NCI-H446 (cell line): ENCODE measurements at regions not wholly inside any gene's neighbourhood (a gene's known extent, or its start where the extent isn't known, plus 50 kb on each side); places are given as distances from the start of the nearest gene placed in this dataset.
"Not testable (repeated sequence)": the region's sequence is repeated elsewhere in the genome, so short reads cannot be mapped to it uniquely, and the experiment has no call there.

ENCODE experiments used
- DNase-seq, 2 experiments: peaks; one replicate each; lab custom pipeline; 2025; lab: John Stamatoyannopoulos, UW

DNA sequence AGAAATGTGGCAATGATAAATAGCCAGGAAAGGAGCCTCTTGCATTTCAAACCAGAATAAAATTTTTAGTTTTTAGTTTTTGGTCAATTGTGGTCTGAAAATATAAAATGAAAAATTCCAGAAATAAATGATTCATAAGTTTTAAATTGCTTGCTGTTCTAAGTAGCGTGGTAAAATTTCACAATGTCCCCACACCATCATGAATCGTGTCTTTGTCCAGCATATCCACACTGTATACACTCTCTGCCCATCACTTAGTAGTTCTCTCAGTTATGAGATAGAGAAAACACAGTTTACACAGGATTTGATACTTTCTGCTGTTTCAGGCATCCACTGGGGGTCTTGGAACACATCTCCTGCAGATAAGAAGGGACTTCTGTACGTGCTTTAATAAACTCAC, 783.9 kb downstream of the TSN start:
- no peak for DNase-seq

DNA sequence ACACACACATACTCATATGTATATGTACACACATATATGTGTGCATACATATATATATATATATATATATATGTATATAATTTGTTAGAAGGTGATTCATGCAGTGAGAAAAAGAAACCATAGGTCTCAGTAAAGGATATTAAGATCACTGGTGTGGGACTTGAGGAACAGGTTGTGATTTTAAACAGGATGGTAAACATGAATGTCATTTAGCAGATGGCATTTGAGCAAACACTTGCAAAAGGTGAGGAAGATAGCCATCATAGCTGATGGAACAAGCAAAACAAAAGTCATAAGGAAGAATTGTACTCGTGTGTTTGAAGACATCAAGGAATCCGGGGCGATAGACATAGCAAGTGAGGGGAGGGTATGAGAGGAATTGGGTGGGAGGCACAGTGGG, 784.5 kb downstream of the TSN start:
- no peak for DNase-seq

DNA sequence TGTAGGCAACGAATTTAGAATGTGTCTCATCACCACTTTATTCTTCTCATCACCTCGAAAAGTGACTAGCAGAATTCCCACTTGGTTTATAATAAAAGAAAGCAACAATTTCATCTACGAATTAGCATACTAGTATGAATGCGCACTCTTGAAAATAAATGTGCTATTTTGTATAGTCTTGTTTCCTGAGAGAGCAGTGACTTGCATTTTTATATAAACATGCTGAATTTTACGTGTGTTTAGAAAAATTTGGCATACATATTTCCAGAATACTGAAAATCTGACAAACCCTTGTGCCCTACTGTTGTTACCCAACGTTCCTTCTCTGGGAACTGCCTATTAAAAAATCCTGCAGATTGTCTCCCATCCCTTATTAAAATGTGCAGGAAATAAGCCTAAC, 786.8 kb downstream of the TSN start:
- DNase-seq = no peak

DNA sequence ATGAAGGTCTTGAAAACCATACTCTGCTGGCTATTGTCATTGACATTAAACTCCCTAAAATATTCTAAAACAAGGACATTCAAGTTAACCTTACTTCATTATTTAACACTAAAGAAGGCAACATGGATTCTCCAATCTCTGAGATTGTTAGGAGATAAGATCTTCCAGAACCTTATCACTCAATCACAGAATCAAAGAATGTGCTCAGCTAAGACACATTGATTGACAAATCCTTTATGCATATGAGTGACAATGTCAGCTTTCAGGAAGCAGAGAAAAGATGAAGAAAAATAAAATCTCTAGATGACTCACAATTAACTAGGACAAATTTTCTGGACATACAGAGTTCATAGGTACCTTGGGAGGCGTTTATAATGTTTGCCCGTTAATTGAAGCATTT, 787.2 kb downstream of the TSN start:
- DNase-seq = no peak

GRCh38 chr2:122543815-122544214, 788.4 kb downstream of the TSN start:
- DNase-seq = no peak

GRCh38 chr2:122545821-122546220, 790.4 kb downstream of the TSN start:
- DNase-seq = no peak

GRCh38 chr2:122562775-122563174, 807.3 kb downstream of the TSN start:
- DNase-seq = no peak

- no peak for DNase-seq
Observed at GRCh38 chr2:122563781-122564180, 808.3 kb downstream of the TSN start.

- DNase-seq = no peak
Observed at GRCh38 chr2:122564843-122565242, 809.4 kb downstream of the TSN start.

DNA sequence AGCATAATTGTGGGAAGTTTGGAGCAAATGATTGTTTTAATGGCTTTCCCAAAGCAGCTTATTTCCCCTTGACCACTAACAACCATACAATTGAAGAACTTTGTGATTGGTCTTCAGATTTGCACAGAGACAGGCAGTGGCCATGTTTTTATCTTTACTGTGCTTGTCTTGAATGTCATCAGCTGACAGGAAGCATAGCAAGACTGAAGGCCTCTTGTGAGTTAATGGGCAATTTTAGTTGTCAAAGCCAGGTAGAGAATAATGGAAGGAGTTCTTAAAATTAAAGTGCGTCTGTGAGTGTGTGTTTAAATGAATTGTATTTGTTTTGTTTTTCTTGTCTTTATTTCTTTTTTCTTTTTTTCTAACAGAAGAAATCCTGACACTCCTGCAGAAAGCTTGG, 809.9 kb downstream of the TSN start:
- DNase-seq = no peak

DNA sequence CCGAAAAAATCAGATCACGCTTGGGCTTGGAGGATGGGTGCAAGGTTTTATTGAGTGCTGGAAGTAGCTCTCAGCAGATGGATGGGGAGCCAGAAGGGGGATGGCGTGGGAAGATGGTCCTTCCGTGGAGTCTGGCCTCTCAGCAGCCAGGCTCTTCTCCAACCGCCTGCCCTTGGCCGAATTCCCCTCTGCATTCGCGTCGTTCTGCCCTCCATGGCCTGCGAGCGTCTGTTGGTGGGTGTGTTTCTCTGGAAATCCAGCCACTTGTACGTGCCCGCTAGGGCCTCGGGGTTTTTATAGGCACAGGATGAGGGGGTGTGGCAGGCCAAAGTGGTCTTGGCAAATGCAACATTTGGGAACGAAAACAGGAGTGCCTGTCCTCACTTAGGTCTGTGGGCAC, 815.2 kb downstream of the TSN start:
- peak in 1 of 2 experiments; percentile 31 for DNase-seq

DNA sequence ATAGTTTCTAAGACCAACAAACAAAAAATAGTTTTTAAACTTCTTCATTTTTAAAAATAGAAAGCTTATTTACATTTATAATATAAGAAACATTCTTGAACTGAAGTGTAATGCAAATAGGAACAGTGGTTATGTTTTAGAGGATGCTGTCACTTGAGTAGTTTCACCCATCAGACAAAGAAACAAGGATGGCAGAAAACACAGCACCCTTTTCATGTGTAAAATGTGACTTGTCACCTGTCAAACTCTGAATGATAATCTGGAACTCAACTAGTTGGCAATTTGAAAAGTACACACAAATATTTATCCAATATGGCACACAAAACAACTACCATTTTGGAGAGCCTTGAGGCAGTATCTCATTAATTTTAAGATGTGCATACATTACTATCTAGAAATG, 816.0 kb downstream of the TSN start:
- DNase-seq = not testable (repeated sequence)

DNA sequence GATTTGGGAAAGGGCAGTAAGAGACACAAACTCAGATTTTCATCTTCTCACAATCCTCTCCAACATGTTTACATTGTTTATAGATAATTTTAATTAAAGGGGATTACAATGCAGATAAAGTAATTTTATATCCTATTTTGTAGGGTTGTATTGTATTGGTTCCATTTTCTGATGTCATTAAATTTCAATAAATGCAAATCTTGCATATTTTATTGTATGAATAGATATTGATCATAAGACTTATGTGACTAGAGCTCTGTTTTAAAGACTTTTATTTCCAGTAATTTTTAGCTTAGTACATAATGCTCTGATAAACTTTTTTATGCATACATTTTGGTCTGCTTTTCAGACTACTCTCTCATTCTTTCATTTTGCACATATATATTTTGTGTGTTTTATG, 819.6 kb downstream of the TSN start:
- no peak for DNase-seq

GRCh38 chr2:122583159-122583917, 827.9 kb downstream of the TSN start:
- no peak for DNase-seq

GRCh38 chr2:122590524-122590923, 835.1 kb downstream of the TSN start:
- no peak for DNase-seq

- DNase-seq = no peak
Observed at GRCh38 chr2:122595065-122595464, 839.6 kb downstream of the TSN start.

- no peak for DNase-seq
Observed at GRCh38 chr2:122596598-122596997, 841.1 kb downstream of the TSN start.

- no peak for DNase-seq
Observed at GRCh38 chr2:122598784-122599183, 843.3 kb downstream of the TSN start.

DNA sequence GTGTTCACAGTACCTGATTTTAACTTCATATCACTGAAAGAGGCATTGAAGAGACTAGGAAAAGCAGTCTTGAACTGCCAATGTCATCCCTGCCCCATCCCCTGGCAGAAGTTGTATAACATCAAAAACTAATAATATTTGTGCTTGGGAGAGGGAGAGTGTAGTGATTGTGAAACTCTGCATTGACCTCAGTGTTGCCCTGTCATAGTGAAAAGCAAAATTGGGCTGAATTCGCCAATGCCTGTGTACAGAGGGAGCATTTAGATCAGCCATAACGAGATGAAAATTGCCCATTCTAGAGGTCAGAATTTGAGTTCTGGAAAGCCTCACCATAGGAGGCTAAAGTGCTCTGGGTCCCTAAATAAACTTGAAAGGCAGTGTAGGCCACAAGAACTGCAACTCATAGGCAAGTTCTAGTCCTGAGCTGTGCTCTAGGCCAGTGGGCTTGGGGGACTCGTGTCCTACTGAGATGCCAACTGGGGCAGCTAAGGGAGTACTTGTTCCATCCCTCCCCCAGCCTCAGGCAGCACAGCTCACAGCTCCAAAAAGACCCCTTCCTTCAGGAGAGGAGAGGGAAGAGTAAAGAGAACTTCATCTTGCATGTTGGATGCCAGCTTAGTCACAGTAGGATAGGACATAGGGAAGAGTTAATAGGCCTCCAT, 855.6 kb downstream of the TSN start:
- no peak for DNase-seq

DNA sequence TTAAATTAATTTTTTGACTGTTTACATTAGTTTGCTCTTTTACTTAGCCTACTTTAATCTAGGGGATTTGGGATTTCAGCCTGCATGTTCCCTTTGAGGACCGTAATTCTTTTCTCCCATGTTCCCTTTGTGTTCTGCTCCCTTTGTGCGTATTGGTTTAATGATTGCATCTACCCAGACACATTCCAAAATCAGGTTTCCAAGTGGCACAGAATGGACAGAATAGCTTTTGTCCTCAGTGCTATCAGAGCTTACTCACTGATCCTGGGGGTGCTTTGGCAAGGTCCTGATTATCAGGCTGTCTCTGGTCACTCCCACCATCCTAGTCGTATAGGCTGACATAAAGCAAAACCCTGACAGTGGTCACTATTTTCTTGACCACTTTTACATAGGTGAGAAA, 867.5 kb downstream of the TSN start:
- no peak for DNase-seq

DNA sequence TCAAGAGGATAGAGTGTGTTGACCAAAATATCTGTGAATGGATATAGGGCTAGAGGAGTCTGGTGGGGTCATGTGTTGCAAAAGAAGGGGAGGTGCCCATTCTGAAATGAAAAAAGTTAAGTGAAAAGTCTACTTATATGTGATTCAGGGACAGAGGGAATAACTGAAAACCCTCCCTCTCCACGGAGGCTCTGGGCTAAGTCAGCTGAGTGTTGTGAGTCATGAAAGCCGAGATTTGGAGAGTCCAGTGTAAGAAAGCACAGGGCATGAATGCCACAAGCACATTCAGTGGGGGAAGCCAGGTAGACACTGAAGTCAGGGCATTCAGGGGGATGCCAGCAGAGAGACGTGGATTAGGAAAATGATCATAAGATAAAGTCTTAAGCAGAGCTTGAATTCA, 871.9 kb downstream of the TSN start:
- no peak for DNase-seq

- peak in 1 of 2 experiments; percentile 74 for DNase-seq
Observed at GRCh38 chr2:122634256-122634655, 878.8 kb downstream of the TSN start.

- DNase-seq = no peak
Observed at GRCh38 chr2:122634920-122635319, 879.5 kb downstream of the TSN start.

- DNase-seq = no peak
Observed at GRCh38 chr2:122635686-122636085, 880.2 kb downstream of the TSN start.
